GM19043 (cell line): ENCODE measurements at regions not wholly inside any gene's neighbourhood (a gene's known extent, or its start where the extent isn't known, plus 50 kb on each side); places are given as distances from the start of the nearest gene placed in this dataset.
"Not testable (repeated sequence)": the region's sequence is repeated elsewhere in the genome, so short reads cannot be mapped to it uniquely, and the experiment has no call there.

ENCODE experiments used
- ATAC-seq: cut with Tn5 transposase; IDR thresholded peaks from one replicate; pipeline ENCODE4 v1.9.1; 2021; ENCODE audit warnings: low read depth; ENCODE audit not compliant: unreplicated experiment

DNA sequence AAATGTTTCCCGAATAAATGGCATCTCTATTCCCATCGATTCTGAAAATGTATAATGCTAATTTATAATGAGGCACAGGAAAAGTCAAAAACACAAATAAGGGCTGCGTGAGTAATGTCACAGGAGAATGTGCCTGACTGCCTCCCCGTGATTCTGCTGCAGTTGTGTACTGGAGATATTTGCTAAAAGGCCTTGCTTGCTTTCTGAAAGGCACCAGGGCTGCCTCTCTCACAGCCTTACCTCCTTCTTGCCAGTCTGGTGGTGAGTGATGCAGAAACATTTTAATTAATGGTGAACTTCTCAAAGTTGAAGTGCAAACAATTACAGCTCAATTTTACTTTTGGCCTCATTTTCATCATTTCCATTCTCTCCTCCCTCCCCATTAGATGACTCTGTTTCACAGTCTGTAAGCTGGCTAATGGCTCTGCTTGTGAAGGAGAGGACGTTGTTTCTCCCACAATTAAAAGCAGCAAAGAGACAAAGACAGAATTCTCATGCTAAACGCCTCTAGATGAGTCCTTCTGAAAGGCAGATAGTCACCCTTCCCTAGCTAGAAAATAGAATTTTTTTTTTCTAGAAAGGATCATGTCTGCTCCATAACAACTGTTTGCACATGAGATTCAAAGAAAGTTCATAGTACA lies 377.6 kb downstream of the MDFIC start:
- ATAC-seq = no peak

GRCh38 chr7:115297656-115298055 lies 375.8 kb downstream of the MDFIC start:
- ATAC-seq = no peak

DNA sequence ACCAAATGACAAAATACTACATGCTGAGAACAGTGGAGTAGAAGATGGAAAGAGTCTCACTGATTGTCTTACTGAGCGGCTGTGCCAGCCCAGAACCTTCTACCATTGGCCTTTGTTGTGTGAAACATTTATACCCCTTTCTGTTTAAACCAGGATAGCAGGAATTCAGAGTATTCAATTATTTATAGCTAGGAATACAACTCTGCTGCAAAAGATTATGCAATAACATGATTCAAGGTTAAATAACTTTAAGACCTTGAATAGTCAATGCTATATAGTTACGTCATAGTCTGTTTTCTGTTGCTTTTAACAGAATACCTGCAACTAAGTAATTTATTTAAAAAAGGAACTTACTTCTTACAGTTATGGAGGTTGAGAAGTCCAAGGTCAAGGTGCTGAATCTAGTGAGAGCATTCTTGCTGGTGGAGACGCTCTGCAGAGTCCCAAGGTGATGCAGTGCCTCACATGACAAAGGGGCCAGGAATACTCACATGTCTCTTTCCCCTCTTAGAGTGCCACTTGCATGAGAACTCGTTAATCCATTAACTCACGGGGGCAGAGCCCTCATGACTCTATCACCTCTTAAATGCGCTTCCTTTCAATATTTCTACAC lies 371.8 kb downstream of the MDFIC start:
- no peak for ATAC-seq

- no peak for ATAC-seq
These were observed 370.5 kb downstream of the MDFIC start for GRCh38 chr7:115292381-115292780.

GRCh38 chr7:115289971-115290370 lies 368.1 kb downstream of the MDFIC start:
- no peak for ATAC-seq

- ATAC-seq = no peak
These were observed 354.9 kb downstream of the MDFIC start for GRCh38 chr7:115276791-115277190.

GRCh38 chr7:115273855-115274254 lies 352.0 kb downstream of the MDFIC start:
- not testable (repeated sequence) for ATAC-seq

DNA sequence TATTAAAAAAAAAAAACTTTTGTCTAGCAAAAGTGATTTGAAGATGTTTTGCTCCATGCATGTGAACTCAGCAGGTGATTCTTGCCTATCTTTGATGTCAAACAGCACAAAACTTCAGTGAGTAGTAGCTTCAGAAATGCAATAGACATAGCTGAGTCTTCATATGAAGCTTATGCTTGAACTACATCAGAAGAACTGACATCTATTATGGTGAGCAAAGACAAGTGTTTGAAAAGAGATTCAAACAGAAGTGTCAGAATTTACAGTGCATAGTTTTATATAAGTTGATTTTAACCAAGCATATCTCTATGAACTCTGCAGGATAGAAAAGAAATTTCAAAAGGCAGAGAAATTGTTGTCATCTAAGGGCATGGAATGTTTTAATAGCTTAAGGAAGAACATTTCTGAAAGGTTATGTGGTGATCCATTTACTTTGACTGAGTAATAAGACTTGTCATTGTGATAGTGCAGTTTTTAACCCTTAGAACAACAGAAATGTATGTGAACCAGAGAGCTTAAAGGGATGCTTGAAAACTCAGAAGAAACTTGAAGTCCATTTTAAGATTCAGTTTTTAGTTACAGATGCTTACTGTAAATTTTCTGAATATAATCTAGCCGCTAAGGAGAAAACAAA lies 351.4 kb downstream of the MDFIC start:
- ATAC-seq = no peak

GRCh38 chr7:115271332-115272235 lies 349.7 kb downstream of the MDFIC start:
- no peak for ATAC-seq

DNA sequence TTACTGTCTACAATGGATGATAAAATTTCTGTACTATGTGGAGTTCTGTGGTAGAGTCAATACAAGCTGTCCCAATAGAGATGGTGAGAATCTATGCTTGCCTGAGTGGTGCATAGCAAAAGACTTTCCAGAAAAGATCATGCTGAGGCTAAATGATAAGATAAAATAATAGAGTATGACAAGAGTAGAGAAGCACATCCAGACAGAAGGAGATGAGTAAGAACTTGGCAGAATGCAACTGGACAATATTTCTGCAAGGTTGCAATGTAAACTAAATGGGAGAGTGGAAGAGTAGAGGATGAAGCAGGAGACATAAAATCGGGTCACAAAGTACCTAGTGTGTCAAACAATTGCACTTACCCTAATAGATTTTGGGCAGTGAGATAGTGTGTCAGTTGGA lies 347.6 kb downstream of the MDFIC start:
- no peak for ATAC-seq

DNA sequence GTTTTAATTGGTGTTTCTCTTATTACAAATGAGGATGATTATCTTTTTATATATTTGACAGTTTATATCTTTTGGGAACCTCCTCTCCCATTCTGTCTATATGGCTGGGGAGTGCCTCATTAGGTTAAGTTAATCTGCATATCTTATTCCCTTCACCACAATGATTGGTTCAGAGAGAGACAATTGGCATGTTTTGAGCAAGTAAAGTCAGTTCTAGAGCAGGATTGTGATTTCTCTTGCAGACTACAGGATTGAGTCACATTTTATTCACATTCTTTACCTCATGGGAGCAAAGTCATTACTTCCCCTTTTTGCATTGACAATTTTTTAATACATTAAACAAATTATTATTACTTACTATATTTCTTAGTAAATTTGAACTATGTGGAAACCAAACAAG lies 345.6 kb downstream of the MDFIC start:
- peak; percentile 51 for ATAC-seq

DNA sequence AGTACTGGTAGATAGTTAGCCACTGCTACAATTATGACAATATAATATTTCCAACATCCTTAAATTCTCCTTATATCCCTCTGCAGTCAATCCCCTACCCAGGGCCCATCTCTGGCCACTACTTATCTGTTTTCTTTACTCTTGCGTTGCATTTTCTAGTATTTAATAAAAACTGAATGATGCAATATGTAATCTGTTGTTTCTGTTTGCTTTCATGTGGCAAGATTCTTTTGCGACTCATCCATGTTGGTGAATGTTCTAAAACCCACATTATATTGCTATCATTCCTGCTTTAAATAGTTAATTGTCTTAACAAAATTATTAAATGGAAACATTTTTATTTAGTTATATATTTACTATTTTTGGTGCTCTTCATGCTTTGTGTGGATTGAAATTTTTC lies 338.5 kb downstream of the MDFIC start:
- no peak for ATAC-seq

DNA sequence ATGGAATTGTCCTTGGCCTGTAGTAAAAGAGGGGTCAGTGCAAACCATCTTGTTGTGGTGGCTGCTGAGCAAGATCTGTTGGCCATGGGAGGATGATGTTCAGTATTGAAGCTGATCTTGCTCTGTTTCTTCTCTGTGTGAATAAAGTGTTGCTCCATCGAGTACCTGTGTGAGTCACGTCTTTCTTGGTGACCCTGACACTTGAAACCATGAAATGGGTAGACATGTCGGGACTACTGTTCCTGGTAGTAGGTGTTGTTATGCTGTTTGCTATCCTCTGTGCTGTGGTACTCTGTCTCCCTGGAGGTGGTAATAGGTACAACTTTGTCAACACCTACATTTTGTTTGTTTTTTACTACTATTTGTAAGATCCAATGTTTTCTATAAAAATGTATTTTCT lies 330.6 kb downstream of the MDFIC start:
- no peak for ATAC-seq

DNA sequence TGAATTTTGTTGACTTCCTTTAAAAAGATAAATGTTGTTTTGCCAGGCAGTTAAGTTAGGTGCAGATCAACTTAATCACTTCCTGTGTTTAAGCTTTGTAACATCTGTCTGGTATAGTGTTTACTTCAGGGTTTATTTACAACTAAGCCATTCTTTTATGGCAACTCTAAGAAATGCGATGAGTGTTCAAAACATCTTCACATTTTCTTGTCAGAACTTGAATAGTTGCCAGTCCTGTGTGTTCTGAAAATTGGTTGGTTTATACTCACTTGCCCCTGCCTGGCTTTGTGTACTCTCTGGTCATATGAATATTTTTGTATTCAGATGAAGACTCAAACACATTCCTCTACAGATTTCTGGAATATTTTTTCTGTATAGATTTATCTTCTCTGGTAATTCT lies 327.2 kb downstream of the MDFIC start:
- no peak for ATAC-seq

DNA sequence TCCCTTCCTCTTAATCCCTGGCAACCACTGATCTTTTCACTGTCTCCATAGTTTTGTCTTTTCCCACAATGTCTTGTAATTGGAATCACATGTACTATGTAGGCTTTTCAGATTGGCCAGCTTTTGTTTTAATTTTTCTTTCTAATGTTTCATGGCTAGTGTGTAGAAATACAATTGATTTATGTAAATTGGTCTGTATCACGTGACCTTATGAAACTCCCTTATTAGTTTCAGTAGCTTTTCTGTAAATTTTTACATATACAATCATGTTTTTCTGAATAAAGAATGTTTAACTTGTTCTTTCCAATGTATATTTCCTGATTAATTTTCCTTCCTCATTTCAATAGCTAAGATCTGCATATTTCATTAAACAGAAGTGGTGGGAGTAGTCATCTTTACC lies 319.3 kb downstream of the MDFIC start:
- ATAC-seq = no peak

DNA sequence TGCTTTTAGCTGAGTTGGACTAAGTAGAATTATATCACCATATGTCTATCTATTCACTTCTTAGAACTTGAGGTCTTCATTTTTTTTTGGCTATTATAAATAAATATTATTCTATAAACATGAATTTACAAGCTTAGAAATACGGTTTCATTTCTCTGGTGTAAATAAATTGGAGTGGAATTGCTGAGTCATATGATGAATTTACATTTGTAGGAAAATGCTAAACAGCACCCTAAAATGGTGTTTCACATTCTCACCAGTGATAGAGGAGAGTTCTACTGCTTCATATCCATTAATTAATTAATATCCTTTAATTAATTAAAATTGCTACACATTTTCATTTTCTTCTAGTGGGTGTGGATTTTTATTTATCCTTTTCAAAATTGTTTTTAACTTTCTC lies 318.3 kb downstream of the MDFIC start:
- ATAC-seq = no peak

DNA sequence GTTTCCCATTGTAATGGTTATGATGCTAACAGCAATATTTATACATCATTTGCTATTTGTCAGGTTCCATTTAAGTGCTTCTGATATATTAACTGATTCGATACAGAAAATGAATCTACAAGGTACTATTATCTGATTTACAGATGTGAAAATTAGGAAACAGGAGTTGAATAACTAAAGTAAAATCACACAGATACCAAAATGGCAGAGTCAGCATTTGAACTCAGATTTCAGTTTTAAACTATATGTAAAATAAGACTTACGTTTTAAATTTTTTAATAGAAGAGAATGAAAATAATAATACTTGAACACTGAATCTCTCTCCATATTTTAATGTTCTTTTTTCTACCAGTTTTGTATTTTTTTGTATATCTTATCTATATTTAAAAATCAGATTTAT lies 313.2 kb downstream of the MDFIC start:
- ATAC-seq = no peak

- no peak for ATAC-seq
These were observed 311.9 kb downstream of the MDFIC start for GRCh38 chr7:115233809-115234208.

DNA sequence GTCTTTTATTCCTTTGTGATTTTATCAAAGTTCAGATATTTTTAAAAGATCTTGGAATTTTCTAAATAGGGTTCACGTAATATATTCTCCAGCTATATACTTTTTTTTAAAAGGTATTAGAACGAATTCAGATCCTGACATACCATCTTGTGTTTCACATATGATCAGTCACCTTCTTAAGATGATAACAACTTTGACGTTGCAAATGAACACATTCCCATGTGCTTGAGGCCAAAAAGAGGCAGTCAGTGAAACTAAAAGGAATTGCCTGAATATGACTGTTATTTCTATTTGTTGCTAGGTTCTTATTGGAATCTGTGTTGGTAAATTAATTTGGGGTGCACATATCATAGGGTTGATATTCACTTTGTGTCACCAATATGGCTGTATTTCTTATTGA lies 310.1 kb downstream of the MDFIC start:
- ATAC-seq = no peak

DNA sequence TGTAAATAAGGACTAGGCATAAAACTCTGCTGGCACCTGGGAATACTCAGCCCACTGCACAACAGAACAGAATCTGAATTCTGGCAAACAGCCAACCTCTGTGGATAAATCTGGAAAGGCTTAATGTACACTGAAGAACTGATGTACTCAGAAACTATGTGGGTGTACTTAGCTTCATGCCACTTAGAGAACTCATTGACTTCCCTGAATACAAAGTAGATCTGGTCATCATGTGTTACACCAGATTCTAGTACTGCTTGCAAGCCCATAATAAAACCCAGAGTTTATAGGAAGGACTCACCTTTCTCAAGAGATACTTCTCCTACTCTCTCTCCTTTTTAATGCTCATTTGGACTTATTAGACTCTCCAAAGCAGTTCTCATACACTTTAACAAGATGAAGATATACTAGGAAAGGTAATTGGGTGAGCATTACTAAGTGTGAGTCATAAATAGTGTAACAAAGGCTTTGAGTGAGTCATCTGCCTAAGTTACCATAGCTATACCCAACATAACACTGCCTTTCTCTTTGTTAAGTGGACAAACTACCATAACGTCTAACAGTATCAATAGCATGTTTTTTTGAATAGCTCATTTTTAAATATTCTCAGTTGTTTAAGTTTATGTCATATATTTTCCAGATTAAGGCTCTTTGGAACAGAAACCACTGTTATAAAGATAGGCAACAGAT lies 309.1 kb downstream of the MDFIC start:
- no peak for ATAC-seq
